PC-9 (cell line): ENCODE measurements at regions not wholly inside any gene's neighbourhood (a gene's known extent, or its start where the extent isn't known, plus 50 kb on each side); places are given as distances from the start of the nearest gene placed in this dataset.
"Not testable (repeated sequence)": the region's sequence is repeated elsewhere in the genome, so short reads cannot be mapped to it uniquely, and the experiment has no call there.

Experiments used
- BruUV-seq: library from RNA; stranded (reverse); fragments of 400-500 nt; replicated peaks from 2 replicates; lab custom pipeline; 2021; lab: Mats Ljungman, UMichigan
- CTCF ChIA-PET: fragments of 300-600 bp; sonication (Branson Sonifier 250); formaldehyde crosslinking; loops from one replicate; lab custom pipeline; 2022; ENCODE audit warnings: antibody characterized with exemption; lab: Charles Lee
- POLR2A ChIA-PET: fragments of 300-600 bp; sonication (Branson Sonifier 250); formaldehyde crosslinking; loops from one replicate; lab custom pipeline; 2022; ENCODE audit warnings: antibody characterized with exemption; ENCODE audit not compliant: unreplicated experiment; lab: Charles Lee
- DNase-seq, 2 experiments: peaks; one replicate each; pipeline versions ENCODE4 v3.0.0 to v3.0.0-alpha.2; 2015 to 2022; ENCODE audit warnings: mixed read lengths in 1 of 2
- H2AFZ ChIP-seq: fragments of 200-600 bp; sonication (generic); 2 replicates; pipeline ENCODE4 v1.8.1; 2017; ENCODE audit warnings: antibody characterized with exemption
- H3F3A ChIP-seq: fragments of 200-600 bp; sonication (generic); 2 replicates; pipeline ENCODE4 v1.8.1; 2017; ENCODE audit warnings: antibody characterized with exemption, mild to moderate bottlenecking, low read depth; ENCODE audit not compliant: insufficient read depth
- H3K27ac ChIP-seq: fragments of 200-600 bp; sonication (generic); 2 replicates; pipeline ENCODE4 v1.6.1; 2016; ENCODE audit warnings: mixed run types
- H3K27me3 ChIP-seq: fragments of 200-600 bp; sonication (generic); 2 replicates; pipeline ENCODE4 v1.6.1; 2016; ENCODE audit warnings: low read depth, mixed run types; ENCODE audit not compliant: insufficient read depth
- H3K36me3 ChIP-seq: fragments of 200-600 bp; sonication (generic); 2 replicates; pipeline ENCODE4 v1.6.1; 2016; ENCODE audit warnings: low read depth, mixed run types
- H3K4me1 ChIP-seq: fragments of 200-600 bp; sonication (generic); replicated peaks from 2 replicates; pipeline ENCODE4 v1.6.1; 2016; ENCODE audit warnings: mixed run types; ENCODE audit not compliant: insufficient read depth
- H3K4me2 ChIP-seq: fragments of 200-600 bp; sonication (generic); 2 replicates; pipeline ENCODE4 v1.6.1; 2017; ENCODE audit warnings: mixed run types
- H3K4me3 ChIP-seq: fragments of 200-600 bp; sonication (generic); 2 replicates; pipeline ENCODE4 v1.6.1; 2016; ENCODE audit warnings: mixed run types
- H3K79me2 ChIP-seq: fragments of 200-600 bp; sonication (generic); 2 replicates; pipeline ENCODE4 v1.6.1; 2017; ENCODE audit warnings: low read depth, mixed run types
- H3K9me2 ChIP-seq: fragments of 200-600 bp; sonication (generic); 2 replicates; pipeline ENCODE4 v1.8.1; 2017; ENCODE audit warnings: mild to moderate bottlenecking; ENCODE audit not compliant: insufficient read depth
- H3K9me3 ChIP-seq: fragments of 200-600 bp; sonication (generic); 2 replicates; pipeline ENCODE4 v1.8.1; 2016; ENCODE audit warnings: low read depth; ENCODE audit not compliant: insufficient read depth
- H4K20me1 ChIP-seq: fragments of 200-600 bp; sonication (generic); 2 replicates; pipeline ENCODE4 v1.8.1; 2017; ENCODE audit not compliant: insufficient read depth
- EZH2 ChIP-seq: fragments of 200-600 bp; sonication (generic); IDR thresholded peaks from 2 replicates; pipeline ENCODE4 v1.8.0; 2017; ENCODE audit warnings: antibody characterized with exemption, low read depth
- intact Hi-C: fragments of 100-400 bp; cut with micrococcal nuclease; formaldehyde crosslinking; loops from one replicate; pipeline ENCODE4 v1.10.0; 2022; ENCODE audit not compliant: unreplicated experiment
- TF ChIP-seq, protein P1 (sequence below): fragments of 200-600 bp; sonication (generic); conservative IDR thresholded peaks from 2 replicates; pipeline ENCODE4 v1.6.1; 2017; ENCODE audit warnings: mixed run types, antibody characterized with exemption, mild to moderate bottlenecking, moderate library complexity

GRCh38 chr4:58833126-58833525, 1722.9 kb upstream of the IGFBP7 start:
- H3K4me2 ChIP-seq = no peak overlapping the region
- TF ChIP-seq, protein P1, sequence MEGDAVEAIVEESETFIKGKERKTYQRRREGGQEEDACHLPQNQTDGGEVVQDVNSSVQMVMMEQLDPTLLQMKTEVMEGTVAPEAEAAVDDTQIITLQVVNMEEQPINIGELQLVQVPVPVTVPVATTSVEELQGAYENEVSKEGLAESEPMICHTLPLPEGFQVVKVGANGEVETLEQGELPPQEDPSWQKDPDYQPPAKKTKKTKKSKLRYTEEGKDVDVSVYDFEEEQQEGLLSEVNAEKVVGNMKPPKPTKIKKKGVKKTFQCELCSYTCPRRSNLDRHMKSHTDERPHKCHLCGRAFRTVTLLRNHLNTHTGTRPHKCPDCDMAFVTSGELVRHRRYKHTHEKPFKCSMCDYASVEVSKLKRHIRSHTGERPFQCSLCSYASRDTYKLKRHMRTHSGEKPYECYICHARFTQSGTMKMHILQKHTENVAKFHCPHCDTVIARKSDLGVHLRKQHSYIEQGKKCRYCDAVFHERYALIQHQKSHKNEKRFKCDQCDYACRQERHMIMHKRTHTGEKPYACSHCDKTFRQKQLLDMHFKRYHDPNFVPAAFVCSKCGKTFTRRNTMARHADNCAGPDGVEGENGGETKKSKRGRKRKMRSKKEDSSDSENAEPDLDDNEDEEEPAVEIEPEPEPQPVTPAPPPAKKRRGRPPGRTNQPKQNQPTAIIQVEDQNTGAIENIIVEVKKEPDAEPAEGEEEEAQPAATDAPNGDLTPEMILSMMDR = no peak
- no peak for TF ChIP-seq EZH2
- ChIA-PET POLR2A (no interaction called here), CTCF (no interaction called here)
- no peaks in the 10 kb centered on the region for H3K9me2 ChIP-seq
- H4K20me1 ChIP-seq = no peaks in the 10 kb centered on the region
- H3K4me1 ChIP-seq = no peaks in the 10 kb centered on the region
- H3K9me3 ChIP-seq = no peaks in the 10 kb centered on the region
- intact Hi-C loops = no loop called here
- H3K36me3 ChIP-seq = no peaks in the 10 kb centered on the region
- no peaks in the 10 kb centered on the region for H3K79me2 ChIP-seq
- no peak overlapping the region for H3K4me3 ChIP-seq
- no peaks in the 10 kb centered on the region for H3K27me3 ChIP-seq
- no peak for DNase-seq
- no peak overlapping the region for H2AFZ ChIP-seq
- H3K27ac ChIP-seq = no peak overlapping the region
- no TSS peak for BruUV-seq
- H3F3A ChIP-seq = no peaks in the 10 kb centered on the region

GRCh38 chr4:58825278-58825677, 1715.1 kb upstream of the IGFBP7 start:
- Histone ChIP-seq H3K36me3 (no peaks in the 10 kb centered on the region), H3K79me2 (no peaks in the 10 kb centered on the region), H3K9me2 (no peaks in the 10 kb centered on the region), H3K27me3 (no peaks in the 10 kb centered on the region), H3K4me3 (no peak overlapping the region), H3K4me2 (no peak overlapping the region), H3F3A (no peaks in the 10 kb centered on the region), H2AFZ (no peak overlapping the region), H3K9me3 (no peaks in the 10 kb centered on the region), H3K4me1 (no peaks in the 10 kb centered on the region), H4K20me1 (no peaks in the 10 kb centered on the region), H3K27ac (no peak overlapping the region)
- DNase-seq = no peak
- CTCF ChIA-PET = no interaction called here
- intact Hi-C loops = no loop called here
- POLR2A ChIA-PET = no interaction called here
- TF ChIP-seq, protein P1 = no peak
- TF ChIP-seq EZH2 = no peak
- BruUV-seq = no TSS peak

DNA sequence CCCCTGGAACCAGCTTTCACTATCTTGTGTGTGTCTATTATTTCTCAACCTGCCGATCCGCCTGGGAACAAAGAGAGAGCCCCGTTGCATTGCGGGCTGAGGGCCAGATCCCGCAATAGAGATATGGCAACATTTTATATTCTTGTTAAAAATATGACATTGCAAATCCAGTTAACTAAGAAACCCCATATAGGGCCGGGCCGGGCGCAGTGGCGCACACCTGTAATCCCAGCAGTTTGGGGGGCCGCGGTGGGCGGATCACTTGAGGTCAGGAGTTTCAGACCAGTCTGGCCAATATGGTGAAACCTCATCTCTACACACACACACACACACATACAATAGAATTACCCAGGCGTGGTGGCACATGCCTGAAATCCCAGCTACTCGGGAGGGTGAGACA, 1708.4 kb upstream of the IGFBP7 start:
- intact Hi-C loops, POLR2A ChIA-PET, H3K79me2 ChIP-seq, BruUV-seq, H3K9me3 ChIP-seq, H3K27me3 ChIP-seq, H3F3A ChIP-seq, H3K4me3 ChIP-seq, H3K4me1 ChIP-seq, DNase-seq, CTCF ChIA-PET, H3K27ac ChIP-seq, H3K9me2 ChIP-seq, H3K4me2 ChIP-seq, H4K20me1 ChIP-seq, H3K36me3 ChIP-seq, H2AFZ ChIP-seq: not testable (repeated sequence)

- Histone ChIP-seq H3K9me2 (no peaks in the 10 kb centered on the region), H4K20me1 (no peaks in the 10 kb centered on the region), H3K9me3 (no peaks in the 10 kb centered on the region), H3K27ac (no peak overlapping the region), H3K79me2 (no peaks in the 10 kb centered on the region), H3K36me3 (no peaks in the 10 kb centered on the region), H3K4me3 (no peak overlapping the region), H3F3A (no peaks in the 10 kb centered on the region), H3K27me3 (no peaks in the 10 kb centered on the region), H3K4me2 (no peak overlapping the region), H2AFZ (no peak overlapping the region), H3K4me1 (no peaks in the 10 kb centered on the region)
- TF ChIP-seq, protein P1 = no peak
- no peak for TF ChIP-seq EZH2
- CTCF ChIA-PET = no interaction called here
- POLR2A ChIA-PET = no interaction called here
- intact Hi-C loops = no loop called here
- no TSS peak for BruUV-seq
- DNase-seq = no peak
Measured at GRCh38 chr4:58809948-58810347, 1699.8 kb upstream of the IGFBP7 start.
